ENCODE measurements at regions not wholly inside any gene's neighbourhood (a gene's known extent, or its start where the extent isn't known, plus 50 kb on each side); places are given as distances from the start of the nearest gene placed in this dataset.

DNA sequence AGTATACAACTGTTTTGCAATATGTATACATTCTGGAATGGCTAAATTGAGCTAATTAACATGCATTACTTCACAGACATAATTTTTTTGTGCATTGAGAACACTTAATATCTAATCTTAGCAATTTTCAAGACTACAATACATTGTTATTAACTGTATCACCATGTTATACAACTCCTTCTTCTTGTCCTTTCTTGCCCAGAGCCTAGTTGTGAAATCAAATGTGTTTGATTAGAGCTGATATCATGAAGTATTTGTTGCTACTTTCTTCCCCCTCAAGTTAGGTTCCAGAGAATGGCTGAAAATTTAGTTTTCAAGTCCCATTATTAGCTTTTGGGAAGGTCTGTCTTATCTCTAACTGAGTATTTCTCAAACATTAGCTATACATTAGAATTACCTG is 607.8 kb downstream of the PSAT1 start:
- TF ChIP-seq, protein P1, sequence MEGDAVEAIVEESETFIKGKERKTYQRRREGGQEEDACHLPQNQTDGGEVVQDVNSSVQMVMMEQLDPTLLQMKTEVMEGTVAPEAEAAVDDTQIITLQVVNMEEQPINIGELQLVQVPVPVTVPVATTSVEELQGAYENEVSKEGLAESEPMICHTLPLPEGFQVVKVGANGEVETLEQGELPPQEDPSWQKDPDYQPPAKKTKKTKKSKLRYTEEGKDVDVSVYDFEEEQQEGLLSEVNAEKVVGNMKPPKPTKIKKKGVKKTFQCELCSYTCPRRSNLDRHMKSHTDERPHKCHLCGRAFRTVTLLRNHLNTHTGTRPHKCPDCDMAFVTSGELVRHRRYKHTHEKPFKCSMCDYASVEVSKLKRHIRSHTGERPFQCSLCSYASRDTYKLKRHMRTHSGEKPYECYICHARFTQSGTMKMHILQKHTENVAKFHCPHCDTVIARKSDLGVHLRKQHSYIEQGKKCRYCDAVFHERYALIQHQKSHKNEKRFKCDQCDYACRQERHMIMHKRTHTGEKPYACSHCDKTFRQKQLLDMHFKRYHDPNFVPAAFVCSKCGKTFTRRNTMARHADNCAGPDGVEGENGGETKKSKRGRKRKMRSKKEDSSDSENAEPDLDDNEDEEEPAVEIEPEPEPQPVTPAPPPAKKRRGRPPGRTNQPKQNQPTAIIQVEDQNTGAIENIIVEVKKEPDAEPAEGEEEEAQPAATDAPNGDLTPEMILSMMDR (IDR thresholded peaks at IDR 0.05): no peak
- TF ChIP-seq EP300 (IDR thresholded peaks at IDR 0.05) (no peak), POLR2AphosphoS5 (IDR thresholded peaks at IDR 0.05) (no peak)
